ENCODE measurements at regions not wholly inside any gene's neighbourhood (a gene's known extent, or its start where the extent isn't known, plus 50 kb on each side); places are given as distances from the start of the nearest gene placed in this dataset.

GRCh38 chr13:74461011-74461410 is 326.8 kb upstream of the KLF12 start:
- no peak for ATAC-seq (ENCODE audit: low FRiP score)
- no peaks in the 10 kb centered on the region for H3K9me3 ChIP-seq (ENCODE audit: control insufficient read depth, low read length)
- no peak overlapping the region for H3K27ac ChIP-seq (ENCODE audit: low read depth in 1 of 2, low read length in 2 of 2)
- no peak for DNase-seq
- WGBS, 2 donors: 65 to 81% methylated on average over 2 of the region's 2 CpGs
- no peaks in the 10 kb centered on the region for H3K27me3 ChIP-seq (ENCODE audit: control insufficient read depth in 1 of 2, insufficient read depth in 2 of 2, low read length in 1 of 2)
- no peaks in the 10 kb centered on the region for H3K36me3 ChIP-seq (ENCODE audit: control insufficient read depth in 1 of 2, insufficient read depth in 2 of 2, low read length in 1 of 2)
- no peaks in the 10 kb centered on the region for H3K4me1 ChIP-seq (ENCODE audit: control insufficient read depth in 1 of 2, insufficient read depth in 2 of 2, low read length in 2 of 2)
- intact Hi-C loops (cut with DNase I): no loop called here
- no peak overlapping the region for H3K4me3 ChIP-seq (ENCODE audit: low read length in 2 of 2)

GRCh38 chr13:74452881-74453280 is 318.7 kb upstream of the KLF12 start:
- no peaks in the 10 kb centered on the region for H3K9me3 ChIP-seq (ENCODE audit: control insufficient read depth, low read length)
- intact Hi-C loops (cut with DNase I): no loop called here
- H3K36me3 ChIP-seq (ENCODE audit: control insufficient read depth in 1 of 2, insufficient read depth in 2 of 2, low read length in 1 of 2): no peaks in the 10 kb centered on the region
- H3K27ac ChIP-seq (ENCODE audit: low read depth in 1 of 2, low read length in 2 of 2): no peak overlapping the region
- no peaks in the 10 kb centered on the region for H3K27me3 ChIP-seq (ENCODE audit: control insufficient read depth in 1 of 2, insufficient read depth in 2 of 2, low read length in 1 of 2)
- WGBS, 2 donors: 81 to 85% methylated on average over 2 of the region's 2 CpGs
- DNase-seq: no peak
- no peak overlapping the region for H3K4me3 ChIP-seq (ENCODE audit: low read length in 2 of 2)
- peaks cover 0 to 2% of the 10 kb centered on the region in 2 donors for H3K4me1 ChIP-seq (ENCODE audit: control insufficient read depth in 1 of 2, insufficient read depth in 2 of 2, low read length in 2 of 2)
- ATAC-seq (ENCODE audit: low FRiP score): no peak

GRCh38 chr13:74452176-74452575 is 318.0 kb upstream of the KLF12 start:
- intact Hi-C loops (cut with DNase I): no loop called here
- Histone ChIP-seq H3K27me3 (ENCODE audit: control insufficient read depth in 1 of 2, insufficient read depth in 2 of 2, low read length in 1 of 2) (no peaks in the 10 kb centered on the region), H3K4me1 (ENCODE audit: control insufficient read depth in 1 of 2, insufficient read depth in 2 of 2, low read length in 2 of 2) (peaks cover 0 to 2% of the 10 kb centered on the region in 2 donors), H3K36me3 (ENCODE audit: control insufficient read depth in 1 of 2, insufficient read depth in 2 of 2, low read length in 1 of 2) (no peaks in the 10 kb centered on the region), H3K27ac (ENCODE audit: low read depth in 1 of 2, low read length in 2 of 2) (no peak overlapping the region), H3K4me3 (ENCODE audit: low read length in 2 of 2) (no peak overlapping the region), H3K9me3 (ENCODE audit: control insufficient read depth, low read length) (no peaks in the 10 kb centered on the region)
- DNase-seq (no peak), ATAC-seq (ENCODE audit: low FRiP score) (no peak)
- 37 to 44% methylated on average over 2 of the region's 2 CpGs for WGBS, 2 donors

- H3K27me3 ChIP-seq (ENCODE audit: control insufficient read depth in 1 of 2, insufficient read depth in 2 of 2, low read length in 1 of 2): no peaks in the 10 kb centered on the region
- WGBS, 2 donors: 41 to 44% methylated on average over 3 of the region's 3 CpGs
- H3K36me3 ChIP-seq (ENCODE audit: control insufficient read depth in 1 of 2, insufficient read depth in 2 of 2, low read length in 1 of 2): no peaks in the 10 kb centered on the region
- intact Hi-C loops (cut with DNase I): no loop called here
- no peaks in the 10 kb centered on the region for H3K9me3 ChIP-seq (ENCODE audit: control insufficient read depth, low read length)
- H3K4me3 ChIP-seq (ENCODE audit: low read length in 2 of 2): no peak overlapping the region
- H3K4me1 ChIP-seq (ENCODE audit: control insufficient read depth in 1 of 2, insufficient read depth in 2 of 2, low read length in 2 of 2): peaks cover 0 to 2% of the 10 kb centered on the region in 2 donors
- ATAC-seq (ENCODE audit: low FRiP score) (no peak), DNase-seq (no peak)
- no peak overlapping the region for H3K27ac ChIP-seq (ENCODE audit: low read depth in 1 of 2, low read length in 2 of 2)
Observed at GRCh38 chr13:74450964-74451363, 316.8 kb upstream of the KLF12 start.

GRCh38 chr13:74450525-74450845 is 316.3 kb upstream of the KLF12 start:
- no peak overlapping the region for H3K4me3 ChIP-seq (ENCODE audit: low read length in 2 of 2)
- peaks cover 0 to 2% of the 10 kb centered on the region in 2 donors for H3K4me1 ChIP-seq (ENCODE audit: control insufficient read depth in 1 of 2, insufficient read depth in 2 of 2, low read length in 2 of 2)
- 94% methylated on average over 3 of the region's 3 CpGs for WGBS, 2 donors
- DNase-seq (no peak), ATAC-seq (ENCODE audit: low FRiP score) (no peak)
- H3K27me3 ChIP-seq (ENCODE audit: control insufficient read depth in 1 of 2, insufficient read depth in 2 of 2, low read length in 1 of 2): no peaks in the 10 kb centered on the region
- no peaks in the 10 kb centered on the region for H3K9me3 ChIP-seq (ENCODE audit: control insufficient read depth, low read length)
- no peaks in the 10 kb centered on the region for H3K36me3 ChIP-seq (ENCODE audit: control insufficient read depth in 1 of 2, insufficient read depth in 2 of 2, low read length in 1 of 2)
- intact Hi-C loops (cut with DNase I): no loop called here
- no peak overlapping the region for H3K27ac ChIP-seq (ENCODE audit: low read depth in 1 of 2, low read length in 2 of 2)

GRCh38 chr13:74449811-74450524 is 315.8 kb upstream of the KLF12 start:
- WGBS, 2 donors: 89 to 92% methylated on average over 2 of the region's 2 CpGs
- ATAC-seq (ENCODE audit: low FRiP score): no peak
- Histone ChIP-seq H3K27me3 (ENCODE audit: control insufficient read depth in 1 of 2, insufficient read depth in 2 of 2, low read length in 1 of 2) (no peaks in the 10 kb centered on the region), H3K27ac (ENCODE audit: low read depth in 1 of 2, low read length in 2 of 2) (no peak overlapping the region), H3K36me3 (ENCODE audit: control insufficient read depth in 1 of 2, insufficient read depth in 2 of 2, low read length in 1 of 2) (no peaks in the 10 kb centered on the region), H3K4me3 (ENCODE audit: low read length in 2 of 2) (no peak overlapping the region), H3K9me3 (ENCODE audit: control insufficient read depth, low read length) (no peaks in the 10 kb centered on the region), H3K4me1 (ENCODE audit: control insufficient read depth in 1 of 2, insufficient read depth in 2 of 2, low read length in 2 of 2) (peaks cover 0 to 4% of the 10 kb centered on the region in 2 donors)
- DNase-seq: no peak
- intact Hi-C loops (cut with DNase I): no loop called here

- 70 to 92% methylated on average over 1 of the region's 1 CpG for WGBS, 2 donors
- Histone ChIP-seq H3K4me3 (ENCODE audit: low read length in 2 of 2) (no peak overlapping the region), H3K27ac (ENCODE audit: low read depth in 1 of 2, low read length in 2 of 2) (no peak overlapping the region), H3K27me3 (ENCODE audit: control insufficient read depth in 1 of 2, insufficient read depth in 2 of 2, low read length in 1 of 2) (no peaks in the 10 kb centered on the region), H3K36me3 (ENCODE audit: control insufficient read depth in 1 of 2, insufficient read depth in 2 of 2, low read length in 1 of 2) (no peaks in the 10 kb centered on the region), H3K9me3 (ENCODE audit: control insufficient read depth, low read length) (no peaks in the 10 kb centered on the region), H3K4me1 (ENCODE audit: control insufficient read depth in 1 of 2, insufficient read depth in 2 of 2, low read length in 2 of 2) (peaks cover 2% of the 10 kb centered on the region in 2 donors)
- no peak for ATAC-seq (ENCODE audit: low FRiP score)
- intact Hi-C loops (cut with DNase I): no loop called here
- no peak for DNase-seq
Observed at GRCh38 chr13:74444864-74445479, 310.8 kb upstream of the KLF12 start.

GRCh38 chr13:74444161-74444571 is 310.0 kb upstream of the KLF12 start:
- H3K4me1 ChIP-seq (ENCODE audit: control insufficient read depth in 1 of 2, insufficient read depth in 2 of 2, low read length in 2 of 2): peaks cover 2% of the 10 kb centered on the region in 2 donors
- H3K4me3 ChIP-seq (ENCODE audit: low read length in 2 of 2): no peak overlapping the region
- ATAC-seq (ENCODE audit: low FRiP score) (no peak), DNase-seq (no peak)
- no peaks in the 10 kb centered on the region for H3K36me3 ChIP-seq (ENCODE audit: control insufficient read depth in 1 of 2, insufficient read depth in 2 of 2, low read length in 1 of 2)
- no peak overlapping the region for H3K27ac ChIP-seq (ENCODE audit: low read depth in 1 of 2, low read length in 2 of 2)
- WGBS, 2 donors: 43 to 45% methylated on average over 6 of the region's 6 CpGs
- no peaks in the 10 kb centered on the region for H3K9me3 ChIP-seq (ENCODE audit: control insufficient read depth, low read length)
- intact Hi-C loops (cut with DNase I): no loop called here
- no peaks in the 10 kb centered on the region for H3K27me3 ChIP-seq (ENCODE audit: control insufficient read depth in 1 of 2, insufficient read depth in 2 of 2, low read length in 1 of 2)

GRCh38 chr13:74443631-74444030 is 309.4 kb upstream of the KLF12 start:
- no peaks in the 10 kb centered on the region for H3K27me3 ChIP-seq (ENCODE audit: control insufficient read depth in 1 of 2, insufficient read depth in 2 of 2, low read length in 1 of 2)
- 0 to 1% methylated on average over 1 of the region's 1 CpG for WGBS, 2 donors
- no peak overlapping the region for H3K27ac ChIP-seq (ENCODE audit: low read depth in 1 of 2, low read length in 2 of 2)
- peaks cover 2% of the 10 kb centered on the region in 2 donors for H3K4me1 ChIP-seq (ENCODE audit: control insufficient read depth in 1 of 2, insufficient read depth in 2 of 2, low read length in 2 of 2)
- no peaks in the 10 kb centered on the region for H3K36me3 ChIP-seq (ENCODE audit: control insufficient read depth in 1 of 2, insufficient read depth in 2 of 2, low read length in 1 of 2)
- no peaks in the 10 kb centered on the region for H3K9me3 ChIP-seq (ENCODE audit: control insufficient read depth, low read length)
- ATAC-seq (ENCODE audit: low FRiP score): no peak
- intact Hi-C loops (cut with DNase I): no loop called here
- no peak for DNase-seq
- no peak overlapping the region for H3K4me3 ChIP-seq (ENCODE audit: low read length in 2 of 2)
